Right ventricle myocardium superior (tissue), 1 donor: ENCODE measurements at regions not wholly inside any gene's neighbourhood (a gene's known extent, or its start where the extent isn't known, plus 50 kb on each side); places are given as distances from the start of the nearest gene placed in this dataset.
"Not testable (repeated sequence)": the region's sequence is repeated elsewhere in the genome, so short reads cannot be mapped to it uniquely, and the experiment has no call there.

Experiments
- ATAC-seq: fragments of 200-7000 bp; cut with Tn5 transposase; one replicate; pipeline ENCODE4 v1.9.1; 2020; ENCODE audit warnings: mild to moderate bottlenecking; ENCODE audit not compliant: poor library complexity
- DNase-seq: peaks from one replicate; pipeline ENCODE4 v3.0.0-alpha.2; 2020
- intact Hi-C: fragments of 100-400 bp; cut with DNase I; formaldehyde crosslinking; loops from one replicate; pipeline ENCODE4 v1.11.2; 2022
- donor health status: DM: no; HTN: yes; CAD: no; lungs with severe emphysema.

- ATAC-seq (no peak), DNase-seq (no peak)
- intact Hi-C loops: no loop called here
These were observed 365.1 kb upstream of the PRR16 start for GRCh38 chr5:120098902-120099535.

- DNase-seq (no peak), ATAC-seq (no peak)
- intact Hi-C loops: no loop called here
These were observed 362.3 kb upstream of the PRR16 start for GRCh38 chr5:120101771-120102170.

- intact Hi-C loops: no loop called here
- DNase-seq (no peak), ATAC-seq (no peak)
These were observed 360.6 kb upstream of the PRR16 start for GRCh38 chr5:120103495-120103894.

DNA sequence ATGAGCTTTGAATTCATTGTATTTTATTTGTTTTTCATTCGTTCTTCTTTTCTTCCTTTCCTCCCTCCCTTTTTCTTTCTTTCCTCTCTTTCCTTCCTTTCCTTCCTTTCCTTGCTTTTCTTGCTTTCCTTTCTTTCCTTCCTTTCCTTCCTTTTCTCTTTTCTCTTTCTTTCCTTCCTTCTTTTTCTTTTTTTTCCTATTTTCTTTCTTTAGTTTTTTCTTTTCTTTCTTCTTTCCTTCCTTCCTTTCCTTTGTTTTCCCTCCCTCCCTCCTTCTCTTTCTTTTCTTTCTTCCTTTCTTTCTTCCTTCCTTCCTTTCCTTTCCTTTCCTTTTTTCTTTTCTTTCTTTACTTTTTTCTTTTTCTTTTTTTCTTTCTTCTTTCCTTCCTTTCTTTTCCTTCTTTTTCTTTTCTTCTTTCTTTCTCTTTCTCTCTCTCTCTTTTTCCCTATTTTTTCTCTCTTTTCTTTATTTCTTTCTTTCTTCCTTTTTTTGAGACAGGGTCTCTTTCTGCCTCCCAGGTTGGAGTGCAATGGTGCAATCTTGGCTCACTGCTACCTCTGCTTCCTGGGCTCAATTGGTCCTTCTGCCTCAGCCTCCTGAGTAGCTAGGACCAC, 357.1 kb upstream of the PRR16 start:
- intact Hi-C loops: no loop called here
- no peak for ATAC-seq

GRCh38 chr5:120108586-120109248, 355.4 kb upstream of the PRR16 start:
- no peak for DNase-seq
- intact Hi-C loops: no loop called here
- ATAC-seq: no peak

More for the DNA sequence above, 357.1 kb upstream of the PRR16 start:
- no peak for DNase-seq

DNA sequence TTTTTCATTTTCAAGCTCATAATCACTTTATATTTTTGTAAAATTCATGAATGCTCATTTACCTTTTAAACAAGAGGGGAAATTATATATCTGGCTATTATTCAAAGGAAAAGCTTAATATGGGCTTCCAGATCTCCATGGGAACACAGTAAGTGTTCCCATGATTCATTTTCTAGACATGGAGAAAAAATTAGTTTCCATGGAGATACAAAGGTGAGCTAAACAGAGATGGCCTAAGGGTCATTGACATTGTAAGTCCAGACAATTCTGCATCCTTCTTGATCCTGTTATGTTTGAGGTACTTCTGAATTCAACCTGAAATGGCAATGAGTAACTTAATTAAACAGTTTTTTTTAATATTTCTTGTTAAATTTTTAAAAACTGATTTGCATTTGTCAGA, 341.4 kb upstream of the PRR16 start:
- DNase-seq: no peak
- no peak for ATAC-seq
- intact Hi-C loops: no loop called here

DNA sequence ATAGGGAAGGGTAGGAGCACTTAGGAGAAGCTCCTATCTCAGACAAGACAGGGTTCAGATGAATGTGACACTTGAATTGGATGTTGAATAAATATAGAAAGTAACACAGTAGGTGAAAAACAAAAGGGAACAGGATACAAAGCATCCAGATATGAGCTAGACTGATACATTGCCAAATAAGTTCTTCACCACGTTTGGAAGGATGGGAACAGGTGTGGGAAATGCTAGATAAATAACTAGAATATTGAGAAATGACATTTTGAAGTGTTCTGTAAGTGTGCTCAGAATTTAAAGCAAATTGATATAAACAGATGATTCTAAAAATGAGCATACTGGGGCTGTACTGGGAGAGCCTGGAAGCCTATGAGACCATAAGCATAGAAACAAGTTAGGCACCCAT, 340.1 kb upstream of the PRR16 start:
- DNase-seq: no peak
- ATAC-seq: no peak
- intact Hi-C loops: no loop called here

DNA sequence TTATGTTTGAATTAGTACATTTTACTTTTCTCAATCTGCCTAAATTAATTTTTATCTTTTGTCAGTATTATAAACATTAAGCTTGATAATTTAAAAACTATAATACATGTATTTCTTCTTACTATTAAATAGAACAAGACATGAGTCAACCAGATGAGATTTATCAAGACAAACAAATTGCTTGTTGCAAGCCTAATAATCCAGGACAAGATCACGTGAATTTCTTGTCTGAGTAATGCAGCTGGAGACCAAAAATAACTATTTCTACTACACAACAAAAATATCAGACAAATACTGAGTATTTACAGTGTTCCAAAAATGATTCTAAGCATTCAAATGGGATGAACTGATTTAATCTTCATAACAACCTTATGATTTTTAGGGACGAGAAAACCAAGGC, 339.1 kb upstream of the PRR16 start:
- ATAC-seq (peak; percentile 51), DNase-seq (no peak)
- intact Hi-C loops: no loop called here

GRCh38 chr5:120132347-120132746, 331.8 kb upstream of the PRR16 start:
- ATAC-seq, intact Hi-C loops: not testable (repeated sequence)
- peak; percentile 36 for DNase-seq

DNA sequence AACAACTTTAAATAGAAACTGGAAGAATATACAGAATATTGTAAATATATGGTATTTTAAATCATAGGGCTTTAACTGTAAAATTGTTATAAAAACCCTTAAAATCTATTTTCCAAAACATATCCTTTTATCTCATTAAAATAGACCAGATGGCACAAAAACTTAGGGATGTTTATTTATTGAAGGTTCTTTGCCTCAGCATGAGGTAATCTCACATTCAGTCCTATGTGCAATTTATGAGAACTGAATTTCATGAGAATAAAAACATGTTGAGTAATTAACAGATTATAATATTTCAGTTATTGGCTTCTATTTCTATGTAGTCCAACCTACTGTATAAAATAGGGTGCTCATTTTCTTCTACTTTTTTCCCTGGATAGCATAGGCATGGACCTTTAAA, 329.2 kb upstream of the PRR16 start:
- DNase-seq (no peak), ATAC-seq (no peak)
- intact Hi-C loops: no loop called here

- no peak for ATAC-seq
- intact Hi-C loops: no loop called here
- DNase-seq: no peak
These were observed 326.5 kb upstream of the PRR16 start for GRCh38 chr5:120137582-120137981.

DNA sequence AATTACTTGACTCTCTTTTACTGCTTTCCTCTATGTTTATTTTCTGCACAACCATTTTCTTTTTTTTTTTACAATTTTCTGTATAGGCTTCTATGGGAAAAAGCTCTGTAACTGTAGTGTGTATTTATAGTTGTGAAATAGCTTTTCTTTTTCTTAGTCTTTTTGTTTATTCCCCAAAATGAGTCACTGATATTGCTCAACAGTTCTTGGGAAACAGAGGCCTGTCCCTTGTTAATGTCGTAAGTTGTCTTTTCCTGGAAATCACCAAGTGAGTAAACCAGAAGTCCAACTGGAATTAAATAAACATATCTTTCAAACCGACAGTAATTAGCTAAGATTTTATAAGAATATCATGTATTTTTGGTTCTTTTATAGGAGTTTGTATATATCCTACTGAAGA, 325.1 kb upstream of the PRR16 start:
- intact Hi-C loops: no loop called here
- no peak for DNase-seq
- ATAC-seq: peak; percentile 84

DNA sequence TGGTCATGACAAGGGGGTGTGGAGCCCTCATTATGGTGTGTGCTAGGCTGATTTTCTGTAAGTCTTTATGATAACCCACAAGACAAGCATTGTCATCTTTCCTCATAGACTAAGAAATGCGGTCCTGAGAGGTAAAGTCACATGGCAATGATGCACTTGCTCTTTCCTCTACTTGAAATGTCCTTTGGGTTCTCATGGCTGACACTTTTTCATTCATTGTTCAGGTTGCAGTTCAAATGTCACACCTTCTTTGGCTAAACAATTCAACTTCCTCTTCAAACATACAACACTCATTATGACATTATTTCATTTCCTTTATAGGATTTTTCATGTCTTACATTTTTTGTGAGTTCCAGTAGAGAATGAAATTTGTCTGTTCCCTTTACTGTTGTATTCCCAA, 323.6 kb upstream of the PRR16 start:
- intact Hi-C loops: no loop called here
- ATAC-seq: no peak
- DNase-seq: no peak

DNA sequence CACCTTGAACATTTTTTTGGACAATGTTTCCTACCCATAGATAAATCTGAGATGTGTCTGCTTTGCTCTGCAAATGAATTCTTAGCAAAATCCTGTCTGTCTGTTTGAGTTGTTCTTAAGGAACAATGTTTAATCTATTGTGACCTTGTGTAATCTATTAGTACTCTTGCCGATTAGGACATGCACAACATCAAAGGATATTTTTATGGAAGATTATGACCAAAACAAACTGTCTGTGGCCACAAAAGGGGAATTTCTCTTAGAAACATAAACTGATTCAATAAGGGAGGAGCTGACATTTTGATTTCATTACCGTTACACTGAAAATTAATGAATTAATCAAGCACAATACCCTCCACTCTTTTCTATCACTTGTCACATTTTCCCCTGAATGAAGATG, 323.0 kb upstream of the PRR16 start:
- no peak for ATAC-seq
- intact Hi-C loops: no loop called here
- DNase-seq: no peak

GRCh38 chr5:120146787-120147186, 317.3 kb upstream of the PRR16 start:
- DNase-seq: no peak
- no peak for ATAC-seq
- intact Hi-C loops: no loop called here

- DNase-seq, intact Hi-C loops, ATAC-seq: not testable (repeated sequence)
These were observed 316.2 kb upstream of the PRR16 start for GRCh38 chr5:120147911-120148310.

GRCh38 chr5:120150770-120151169, 313.3 kb upstream of the PRR16 start:
- no peak for DNase-seq
- ATAC-seq: no peak
- intact Hi-C loops: no loop called here

DNA sequence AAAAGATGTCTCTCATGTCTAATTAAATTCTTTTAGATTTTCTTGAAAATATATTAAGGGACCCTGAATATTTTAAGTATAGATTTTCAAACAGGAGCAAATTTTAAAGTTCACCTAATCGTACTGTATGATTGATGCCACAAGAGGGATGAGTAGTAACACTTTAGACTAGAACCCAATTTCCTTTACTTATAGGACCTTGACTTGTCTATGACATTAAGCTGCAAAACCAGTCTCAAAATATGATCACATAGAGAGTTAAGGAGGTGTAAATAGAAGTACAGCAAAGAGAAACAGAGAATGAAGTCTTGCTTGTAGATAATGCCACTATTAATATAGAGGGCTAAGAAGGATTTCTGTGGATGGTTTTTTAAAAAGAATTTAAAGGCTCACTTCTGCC, 312.9 kb upstream of the PRR16 start:
- DNase-seq: no peak
- intact Hi-C loops: no loop called here
- ATAC-seq: no peak

DNA sequence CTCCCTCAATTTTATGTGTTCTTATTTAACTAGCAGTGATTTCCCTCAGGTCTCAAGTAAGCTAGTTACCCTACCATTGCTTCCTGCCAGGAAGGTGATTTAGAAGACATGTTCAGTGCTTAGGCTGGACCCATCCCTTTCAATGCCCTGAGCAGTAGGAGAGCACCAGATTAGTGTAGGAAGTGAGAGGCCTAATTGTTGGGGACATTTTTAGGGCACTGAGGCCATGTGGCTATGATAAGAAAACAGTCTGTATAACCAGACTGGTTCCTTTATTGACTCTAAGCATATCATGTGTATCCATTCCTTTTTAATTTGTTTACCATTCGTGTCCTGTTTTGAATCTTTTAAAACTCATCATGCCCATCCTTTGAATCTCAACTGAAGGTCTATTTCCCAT, 312.3 kb upstream of the PRR16 start:
- ATAC-seq: no peak

GRCh38 chr5:120152472-120152871, 311.6 kb upstream of the PRR16 start:
- intact Hi-C loops: no loop called here
- DNase-seq (no peak), ATAC-seq (no peak)

More for the DNA sequence above, 312.3 kb upstream of the PRR16 start:
- intact Hi-C loops: no loop called here
- no peak for DNase-seq
